ENCODE measurements at regions not wholly inside any gene's neighbourhood (a gene's known extent, or its start where the extent isn't known, plus 50 kb on each side); places are given as distances from the start of the nearest gene placed in this dataset.

DNA sequence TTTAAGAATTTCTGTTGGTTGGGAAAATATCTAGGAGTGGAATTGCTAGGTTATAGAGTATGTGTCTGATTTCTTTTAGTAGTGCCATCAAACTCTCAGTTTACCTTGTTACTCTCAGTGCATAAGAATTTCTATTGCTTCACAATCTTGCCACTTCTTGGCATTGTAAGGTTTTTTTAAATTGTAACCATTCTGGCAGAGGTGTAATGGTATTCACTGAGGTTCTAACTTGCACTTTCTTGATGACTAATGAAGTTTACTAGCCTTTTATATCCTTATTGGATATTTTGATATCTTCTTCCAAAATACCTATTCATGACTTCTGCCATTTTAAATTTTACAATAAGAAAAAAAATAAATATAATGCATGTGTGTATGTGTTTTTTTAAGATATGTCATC lies 478.0 kb downstream of the NAV3 start:
- no peak for TF ChIP-seq ISL1 (CRISPR knock-in tag; IDR thresholded peaks at IDR 0.05)
- no peak for TF ChIP-seq PPARA (CRISPR knock-in tag; IDR thresholded peaks at IDR 0.05; ENCODE audit: borderline replicate concordance)
- TF ChIP-seq OSR1 (CRISPR knock-in tag; IDR thresholded peaks at IDR 0.05) = no peak
- no peak for TF ChIP-seq TCF4 (CRISPR knock-in tag; IDR thresholded peaks at IDR 0.05; ENCODE audit: borderline replicate concordance)
- TF ChIP-seq ZC3H10 (CRISPR knock-in tag; IDR thresholded peaks at IDR 0.05) = no peak
- TF ChIP-seq ZFP3 (CRISPR knock-in tag; IDR thresholded peaks at IDR 0.05) = no peak
- TF ChIP-seq, protein P1, sequence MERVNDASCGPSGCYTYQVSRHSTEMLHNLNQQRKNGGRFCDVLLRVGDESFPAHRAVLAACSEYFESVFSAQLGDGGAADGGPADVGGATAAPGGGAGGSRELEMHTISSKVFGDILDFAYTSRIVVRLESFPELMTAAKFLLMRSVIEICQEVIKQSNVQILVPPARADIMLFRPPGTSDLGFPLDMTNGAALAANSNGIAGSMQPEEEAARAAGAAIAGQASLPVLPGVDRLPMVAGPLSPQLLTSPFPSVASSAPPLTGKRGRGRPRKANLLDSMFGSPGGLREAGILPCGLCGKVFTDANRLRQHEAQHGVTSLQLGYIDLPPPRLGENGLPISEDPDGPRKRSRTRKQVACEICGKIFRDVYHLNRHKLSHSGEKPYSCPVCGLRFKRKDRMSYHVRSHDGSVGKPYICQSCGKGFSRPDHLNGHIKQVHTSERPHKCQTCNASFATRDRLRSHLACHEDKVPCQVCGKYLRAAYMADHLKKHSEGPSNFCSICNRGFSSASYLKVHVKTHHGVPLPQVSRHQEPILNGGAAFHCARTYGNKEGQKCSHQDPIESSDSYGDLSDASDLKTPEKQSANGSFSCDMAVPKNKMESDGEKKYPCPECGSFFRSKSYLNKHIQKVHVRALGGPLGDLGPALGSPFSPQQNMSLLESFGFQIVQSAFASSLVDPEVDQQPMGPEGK (CRISPR knock-in tag; IDR thresholded peaks at IDR 0.05; ENCODE audit: borderline replicate concordance) = no peak
- TF ChIP-seq ZFP30 (CRISPR knock-in tag; IDR thresholded peaks at IDR 0.05) = no peak
- no peak for TF ChIP-seq ESRRG (CRISPR knock-in tag; IDR thresholded peaks at IDR 0.05)
- TF ChIP-seq TOX (CRISPR knock-in tag; IDR thresholded peaks at IDR 0.05; ENCODE audit: borderline replicate concordance) = no peak
- TF ChIP-seq CSDC2 (CRISPR knock-in tag; IDR thresholded peaks at IDR 0.05) = no peak
- TF ChIP-seq ZNF70 (CRISPR knock-in tag; IDR thresholded peaks at IDR 0.05) = no peak
- TF ChIP-seq, protein P2, sequence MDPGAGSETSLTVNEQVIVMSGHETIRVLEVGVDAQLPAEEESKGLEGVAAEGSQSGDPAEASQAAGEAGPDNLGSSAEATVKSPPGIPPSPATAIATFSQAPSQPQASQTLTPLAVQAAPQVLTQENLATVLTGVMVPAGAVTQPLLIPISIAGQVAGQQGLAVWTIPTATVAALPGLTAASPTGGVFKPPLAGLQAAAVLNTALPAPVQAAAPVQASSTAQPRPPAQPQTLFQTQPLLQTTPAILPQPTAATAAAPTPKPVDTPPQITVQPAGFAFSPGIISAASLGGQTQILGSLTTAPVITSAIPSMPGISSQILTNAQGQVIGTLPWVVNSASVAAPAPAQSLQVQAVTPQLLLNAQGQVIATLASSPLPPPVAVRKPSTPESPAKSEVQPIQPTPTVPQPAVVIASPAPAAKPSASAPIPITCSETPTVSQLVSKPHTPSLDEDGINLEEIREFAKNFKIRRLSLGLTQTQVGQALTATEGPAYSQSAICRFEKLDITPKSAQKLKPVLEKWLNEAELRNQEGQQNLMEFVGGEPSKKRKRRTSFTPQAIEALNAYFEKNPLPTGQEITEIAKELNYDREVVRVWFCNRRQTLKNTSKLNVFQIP (CRISPR knock-in tag; IDR thresholded peaks at IDR 0.05; ENCODE audit: borderline replicate concordance, low read depth) = no peak
- ATAC-seq = no peak

GRCh38 chr12:78315028-78315427 lies 484.3 kb downstream of the NAV3 start:
- TF ChIP-seq ZNF8 (CRISPR knock-in tag; IDR thresholded peaks at IDR 0.05) (no peak), BACH2 (CRISPR knock-in tag; IDR thresholded peaks at IDR 0.05; ENCODE audit: borderline replicate concordance) (no peak), ISL1 (CRISPR knock-in tag; IDR thresholded peaks at IDR 0.05) (no peak), ZNF565 (CRISPR knock-in tag; conservative IDR thresholded peaks at IDR 0.05; ENCODE audit: low read depth) (no peak), PPARA (CRISPR knock-in tag; IDR thresholded peaks at IDR 0.05; ENCODE audit: borderline replicate concordance) (no peak)
- no peak for ATAC-seq

DNA sequence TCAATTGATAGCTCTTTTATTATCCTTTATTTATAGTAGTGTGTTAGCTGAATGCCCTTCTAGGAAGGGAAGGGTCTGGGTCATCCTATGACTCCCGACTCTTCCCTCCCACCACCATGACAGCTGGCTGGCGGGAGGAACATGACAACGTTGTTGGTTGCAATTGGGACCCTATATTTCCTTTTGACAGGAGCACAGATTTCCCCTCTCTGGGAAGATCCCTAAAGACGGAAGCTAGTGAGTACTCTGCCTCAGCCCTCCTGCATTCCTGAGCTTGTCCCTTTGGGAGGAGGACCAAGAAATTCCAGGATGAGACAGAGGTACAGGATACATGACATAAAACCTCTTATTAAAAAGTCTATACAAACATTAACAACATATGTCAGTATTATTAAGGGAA lies 485.4 kb downstream of the NAV3 start:
- TF ChIP-seq ZFP30 (CRISPR knock-in tag; IDR thresholded peaks at IDR 0.05) = no peak
- TF ChIP-seq, protein P3, sequence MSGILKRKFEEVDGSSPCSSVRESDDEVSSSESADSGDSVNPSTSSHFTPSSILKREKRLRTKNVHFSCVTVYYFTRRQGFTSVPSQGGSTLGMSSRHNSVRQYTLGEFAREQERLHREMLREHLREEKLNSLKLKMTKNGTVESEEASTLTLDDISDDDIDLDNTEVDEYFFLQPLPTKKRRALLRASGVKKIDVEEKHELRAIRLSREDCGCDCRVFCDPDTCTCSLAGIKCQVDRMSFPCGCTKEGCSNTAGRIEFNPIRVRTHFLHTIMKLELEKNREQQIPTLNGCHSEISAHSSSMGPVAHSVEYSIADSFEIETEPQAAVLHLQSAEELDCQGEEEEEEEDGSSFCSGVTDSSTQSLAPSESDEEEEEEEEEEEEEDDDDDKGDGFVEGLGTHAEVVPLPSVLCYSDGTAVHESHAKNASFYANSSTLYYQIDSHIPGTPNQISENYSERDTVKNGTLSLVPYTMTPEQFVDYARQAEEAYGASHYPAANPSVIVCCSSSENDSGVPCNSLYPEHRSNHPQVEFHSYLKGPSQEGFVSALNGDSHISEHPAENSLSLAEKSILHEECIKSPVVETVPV (CRISPR knock-in tag; IDR thresholded peaks at IDR 0.05) = no peak
- no peak for TF ChIP-seq RARB (CRISPR knock-in tag; IDR thresholded peaks at IDR 0.05)
- TF ChIP-seq TOX (CRISPR knock-in tag; IDR thresholded peaks at IDR 0.05; ENCODE audit: borderline replicate concordance) = no peak
- TF ChIP-seq PPARA (CRISPR knock-in tag; IDR thresholded peaks at IDR 0.05; ENCODE audit: borderline replicate concordance) = no peak
- no peak for TF ChIP-seq ARNTL (CRISPR knock-in tag; IDR thresholded peaks at IDR 0.05; ENCODE audit: borderline replicate concordance, low read depth)
- TF ChIP-seq SNAI2 (CRISPR knock-in tag; IDR thresholded peaks at IDR 0.05) = no peak
- TF ChIP-seq ZNF8 (CRISPR knock-in tag; IDR thresholded peaks at IDR 0.05) = no peak
- TF ChIP-seq, protein P4, sequence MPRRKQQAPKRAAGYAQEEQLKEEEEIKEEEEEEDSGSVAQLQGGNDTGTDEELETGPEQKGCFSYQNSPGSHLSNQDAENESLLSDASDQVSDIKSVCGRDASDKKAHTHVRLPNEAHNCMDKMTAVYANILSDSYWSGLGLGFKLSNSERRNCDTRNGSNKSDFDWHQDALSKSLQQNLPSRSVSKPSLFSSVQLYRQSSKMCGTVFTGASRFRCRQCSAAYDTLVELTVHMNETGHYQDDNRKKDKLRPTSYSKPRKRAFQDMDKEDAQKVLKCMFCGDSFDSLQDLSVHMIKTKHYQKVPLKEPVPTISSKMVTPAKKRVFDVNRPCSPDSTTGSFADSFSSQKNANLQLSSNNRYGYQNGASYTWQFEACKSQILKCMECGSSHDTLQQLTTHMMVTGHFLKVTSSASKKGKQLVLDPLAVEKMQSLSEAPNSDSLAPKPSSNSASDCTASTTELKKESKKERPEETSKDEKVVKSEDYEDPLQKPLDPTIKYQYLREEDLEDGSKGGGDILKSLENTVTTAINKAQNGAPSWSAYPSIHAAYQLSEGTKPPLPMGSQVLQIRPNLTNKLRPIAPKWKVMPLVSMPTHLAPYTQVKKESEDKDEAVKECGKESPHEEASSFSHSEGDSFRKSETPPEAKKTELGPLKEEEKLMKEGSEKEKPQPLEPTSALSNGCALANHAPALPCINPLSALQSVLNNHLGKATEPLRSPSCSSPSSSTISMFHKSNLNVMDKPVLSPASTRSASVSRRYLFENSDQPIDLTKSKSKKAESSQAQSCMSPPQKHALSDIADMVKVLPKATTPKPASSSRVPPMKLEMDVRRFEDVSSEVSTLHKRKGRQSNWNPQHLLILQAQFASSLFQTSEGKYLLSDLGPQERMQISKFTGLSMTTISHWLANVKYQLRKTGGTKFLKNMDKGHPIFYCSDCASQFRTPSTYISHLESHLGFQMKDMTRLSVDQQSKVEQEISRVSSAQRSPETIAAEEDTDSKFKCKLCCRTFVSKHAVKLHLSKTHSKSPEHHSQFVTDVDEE (CRISPR knock-in tag; IDR thresholded peaks at IDR 0.05) = no peak
- no peak for TF ChIP-seq OSR1 (CRISPR knock-in tag; IDR thresholded peaks at IDR 0.05)
- TF ChIP-seq ZNF565 (CRISPR knock-in tag; conservative IDR thresholded peaks at IDR 0.05; ENCODE audit: low read depth) = no peak
- no peak for TF ChIP-seq GLIS3 (CRISPR knock-in tag; IDR thresholded peaks at IDR 0.05)
- TF ChIP-seq TCF4 (CRISPR knock-in tag; IDR thresholded peaks at IDR 0.05; ENCODE audit: borderline replicate concordance) = no peak
- ATAC-seq = no peak

All from SK-N-SH treated with all-trans-retinoic acid at 6 μM for 48 hours (cell line).